WTC11 (cell line): ENCODE measurements at regions not wholly inside any gene's neighbourhood (a gene's known extent, or its start where the extent isn't known, plus 50 kb on each side); places are given as distances from the start of the nearest gene placed in this dataset.

Experiments used
- CTCF ChIP-seq: fragments of 200-600 bp; IDR thresholded peaks from 2 replicates; pipeline ENCODE4 v1.8.0; 2022; ENCODE audit warnings: antibody characterized with exemption
- ESRRA ChIP-seq: sonication (generic); formaldehyde crosslinking; IDR thresholded peaks from 2 replicates; pipeline ENCODE4 v1.8.1; 2022; ENCODE audit warnings: mild to moderate bottlenecking, missing genetic modification reagents, borderline replicate concordance
- ETV6 ChIP-seq: sonication (generic); formaldehyde crosslinking; IDR thresholded peaks from 2 replicates; pipeline ENCODE4 v1.8.1; 2022; ENCODE audit warnings: mild to moderate bottlenecking, missing genetic modification reagents
- JAZF1 ChIP-seq: fragments of 250-450 bp; sonication (Bioruptor Pico); IDR thresholded peaks from 2 replicates; pipeline ENCODE4 v1.9.0; 2021; ENCODE audit warnings: moderate library complexity, mild to moderate bottlenecking, inconsistent platforms
- NR2C2 ChIP-seq: sonication (generic); formaldehyde crosslinking; IDR thresholded peaks from 2 replicates; pipeline ENCODE4 v1.8.0; 2022; ENCODE audit warnings: mild to moderate bottlenecking, missing genetic modification reagents
- NR3C1 ChIP-seq: sonication (generic); formaldehyde crosslinking; conservative IDR thresholded peaks from 2 replicates; pipeline ENCODE4 v1.8.1; 2023; ENCODE audit warnings: low read depth, mild to moderate bottlenecking, missing genetic modification reagents
- OVOL2 ChIP-seq: fragments of 250-450 bp; sonication (Bioruptor Pico); IDR thresholded peaks from 2 replicates; pipeline ENCODE4 v1.9.0; 2021; ENCODE audit warnings: mild to moderate bottlenecking, borderline replicate concordance
- TEAD4 ChIP-seq: sonication (generic); formaldehyde crosslinking; IDR thresholded peaks from 2 replicates; pipeline ENCODE4 v1.8.0; 2022; ENCODE audit warnings: mild to moderate bottlenecking, missing genetic modification reagents
- TP53 ChIP-seq: sonication (generic); formaldehyde crosslinking; IDR thresholded peaks from 2 replicates; pipeline ENCODE4 v1.8.1; 2023; ENCODE audit warnings: mild to moderate bottlenecking, missing genetic modification reagents
- TF ChIP-seq, protein P1 (sequence below): fragments of 250-450 bp; sonication (Bioruptor Pico); IDR thresholded peaks from 2 replicates; pipeline ENCODE4 v1.9.0; 2021; ENCODE audit warnings: moderate library complexity, mild to moderate bottlenecking, inconsistent platforms, borderline replicate concordance
- TF ChIP-seq, protein P2 (sequence below): fragments of 250-450 bp; sonication (Bioruptor Pico); conservative IDR thresholded peaks from 2 replicates; pipeline ENCODE4 v1.9.0; 2021; ENCODE audit warnings: mild to moderate bottlenecking
- TF ChIP-seq, protein P3 (sequence below): sonication (generic); formaldehyde crosslinking; IDR thresholded peaks from 2 replicates; pipeline ENCODE4 v1.8.1; 2023; ENCODE audit warnings: mild to moderate bottlenecking, missing genetic modification reagents, moderate library complexity
- TF ChIP-seq, protein P4 (sequence below): sonication (generic); formaldehyde crosslinking; IDR thresholded peaks from 2 replicates; pipeline ENCODE4 v1.8.0; 2022; ENCODE audit warnings: mild to moderate bottlenecking, missing genetic modification reagents

- no peak for TF ChIP-seq CTCF
- TF ChIP-seq TEAD4 (CRISPR knock-in tag), result no peak
- TF ChIP-seq, protein P1, sequence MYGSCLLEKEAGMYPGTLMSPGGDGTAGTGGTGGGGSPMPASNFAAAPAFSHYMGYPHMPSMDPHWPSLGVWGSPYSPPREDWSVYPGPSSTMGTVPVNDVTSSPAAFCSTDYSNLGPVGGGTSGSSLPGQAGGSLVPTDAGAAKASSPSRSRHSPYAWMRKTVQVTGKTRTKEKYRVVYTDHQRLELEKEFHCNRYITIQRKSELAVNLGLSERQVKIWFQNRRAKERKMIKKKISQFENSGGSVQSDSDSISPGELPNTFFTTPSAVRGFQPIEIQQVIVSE (CRISPR knock-in tag), result no peak
- TF ChIP-seq, protein P2, sequence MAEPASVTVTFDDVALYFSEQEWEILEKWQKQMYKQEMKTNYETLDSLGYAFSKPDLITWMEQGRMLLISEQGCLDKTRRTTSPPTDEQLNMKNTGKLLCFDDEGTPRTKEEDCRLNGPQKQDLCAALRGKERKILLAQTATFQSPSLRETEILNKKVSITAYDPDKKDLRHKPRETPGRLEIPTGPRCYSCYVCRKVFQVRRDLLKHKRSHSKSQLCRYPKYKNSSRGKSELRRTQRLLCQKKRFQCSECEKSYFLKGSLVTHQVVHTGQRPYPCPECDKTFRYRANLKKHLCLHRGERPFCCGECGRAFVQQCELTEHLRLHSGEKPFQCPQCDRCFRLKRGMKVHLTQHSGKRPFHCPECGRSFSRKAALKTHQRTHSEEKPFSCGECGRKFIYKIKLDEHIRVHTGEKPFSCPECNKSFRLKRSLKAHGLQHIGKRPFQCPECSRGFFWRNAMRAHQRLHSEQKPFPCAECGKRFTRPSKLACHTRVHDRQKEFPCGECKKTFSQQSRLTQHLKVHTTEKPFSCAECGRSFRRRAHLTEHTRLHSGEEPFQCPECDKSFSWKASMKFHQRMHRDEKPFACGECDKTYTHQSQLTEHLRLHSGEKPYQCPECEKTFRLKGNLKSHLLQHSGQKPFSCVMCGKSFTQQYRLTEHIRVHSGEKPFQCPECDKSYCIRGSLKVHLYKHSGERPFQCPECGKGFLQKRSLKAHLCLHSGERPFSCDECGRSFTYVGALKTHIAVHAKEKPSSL (CRISPR knock-in tag), result no peak
- TF ChIP-seq OVOL2 (CRISPR knock-in tag), result no peak
- TF ChIP-seq, protein P3, sequence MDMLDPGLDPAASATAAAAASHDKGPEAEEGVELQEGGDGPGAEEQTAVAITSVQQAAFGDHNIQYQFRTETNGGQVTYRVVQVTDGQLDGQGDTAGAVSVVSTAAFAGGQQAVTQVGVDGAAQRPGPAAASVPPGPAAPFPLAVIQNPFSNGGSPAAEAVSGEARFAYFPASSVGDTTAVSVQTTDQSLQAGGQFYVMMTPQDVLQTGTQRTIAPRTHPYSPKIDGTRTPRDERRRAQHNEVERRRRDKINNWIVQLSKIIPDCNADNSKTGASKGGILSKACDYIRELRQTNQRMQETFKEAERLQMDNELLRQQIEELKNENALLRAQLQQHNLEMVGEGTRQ, result no peak
- TF ChIP-seq JAZF1 (CRISPR knock-in tag), result no peak
- TF ChIP-seq, protein P4, sequence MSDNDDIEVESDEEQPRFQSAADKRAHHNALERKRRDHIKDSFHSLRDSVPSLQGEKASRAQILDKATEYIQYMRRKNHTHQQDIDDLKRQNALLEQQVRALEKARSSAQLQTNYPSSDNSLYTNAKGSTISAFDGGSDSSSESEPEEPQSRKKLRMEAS (CRISPR knock-in tag), result no peak
- TF ChIP-seq ETV6 (CRISPR knock-in tag), result peak; percentile 55; the same call in 1 of the 2 replicates
- TF ChIP-seq ESRRA (CRISPR knock-in tag), result no peak
- TF ChIP-seq NR3C1 (CRISPR knock-in tag), result no peak
- no peak for TF ChIP-seq TP53 (CRISPR knock-in tag)
- no peak for TF ChIP-seq NR2C2 (CRISPR knock-in tag)
Measured at GRCh38 chr2:221708902-221709301, 136.8 kb upstream of the EPHA4 start.
